Right ventricle myocardium superior (tissue), 1 donor: ENCODE measurements at regions not wholly inside any gene's neighbourhood (a gene's known extent, or its start where the extent isn't known, plus 50 kb on each side); places are given as distances from the start of the nearest gene placed in this dataset.
A peak's percentile ranks its signal among the peaks of the same experiment; 100 is the strongest.
"Not testable (repeated sequence)": the region's sequence is repeated elsewhere in the genome, so short reads cannot be mapped to it uniquely, and the experiment has no call there.

Experiments
- ATAC-seq: fragments of 200-7000 bp; cut with Tn5 transposase; one replicate; pipeline ENCODE4 v1.9.1; 2020; ENCODE audit warnings: mild to moderate bottlenecking; ENCODE audit not compliant: poor library complexity
- DNase-seq: peaks from one replicate; pipeline ENCODE4 v3.0.0-alpha.2; 2020
- intact Hi-C: fragments of 100-400 bp; cut with DNase I; formaldehyde crosslinking; loops from one replicate; pipeline ENCODE4 v1.11.2; 2022
- donor health status: DM: no; HTN: yes; CAD: no; lungs with severe emphysema.

GRCh38 chrX:114272096-114272686, 311.7 kb upstream of the HTR2C start:
- ATAC-seq (no peak), DNase-seq (no peak)
- intact Hi-C loops = no loop called here

GRCh38 chrX:114270371-114270770, 313.5 kb upstream of the HTR2C start:
- intact Hi-C loops, ATAC-seq: not testable (repeated sequence)
- DNase-seq = peak; percentile 24

- ATAC-seq (no peak), DNase-seq (no peak)
- intact Hi-C loops = no loop called here
These were observed 315.2 kb upstream of the HTR2C start for GRCh38 chrX:114268643-114269042.

- ATAC-seq = no peak
- no peak for DNase-seq
- intact Hi-C loops = no loop called here
These were observed 316.7 kb upstream of the HTR2C start for GRCh38 chrX:114267142-114267541.

GRCh38 chrX:114252186-114252585, 331.7 kb upstream of the HTR2C start:
- intact Hi-C loops = no loop called here
- ATAC-seq = no peak
- no peak for DNase-seq

GRCh38 chrX:114251575-114251974, 332.3 kb upstream of the HTR2C start:
- ATAC-seq (no peak), DNase-seq (no peak)
- intact Hi-C loops = no loop called here

GRCh38 chrX:114221445-114221844, 362.4 kb upstream of the HTR2C start:
- no peak for ATAC-seq
- intact Hi-C loops = no loop called here
- no peak for DNase-seq

- no peak for ATAC-seq
- intact Hi-C loops = no loop called here
- no peak for DNase-seq
These were observed 373.0 kb upstream of the HTR2C start for GRCh38 chrX:114210879-114211278.

- DNase-seq = no peak
- intact Hi-C loops = no loop called here
- ATAC-seq = no peak
These were observed 382.3 kb upstream of the HTR2C start for GRCh38 chrX:114201622-114202021.

- ATAC-seq (no peak), DNase-seq (no peak)
- intact Hi-C loops = no loop called here
These were observed 402.7 kb upstream of the HTR2C start for GRCh38 chrX:114181195-114181594.

GRCh38 chrX:114178126-114178525, 405.8 kb upstream of the HTR2C start:
- ATAC-seq (no peak), DNase-seq (no peak)
- intact Hi-C loops = no loop called here

- intact Hi-C loops, DNase-seq, ATAC-seq: not testable (repeated sequence)
These were observed 416.6 kb upstream of the HTR2C start for GRCh38 chrX:114167276-114167675.

- intact Hi-C loops = no loop called here
- DNase-seq (no peak), ATAC-seq (no peak)
These were observed 417.3 kb upstream of the HTR2C start for GRCh38 chrX:114166601-114167000.

GRCh38 chrX:114165537-114165936, 418.3 kb upstream of the HTR2C start:
- no peak for ATAC-seq

GRCh38 chrX:114162068-114162735, 421.7 kb upstream of the HTR2C start:
- intact Hi-C loops = no loop called here
- DNase-seq = no peak
- no peak for ATAC-seq

More at GRCh38 chrX:114165537-114165936, 418.3 kb upstream of the HTR2C start:
- no peak for DNase-seq
- intact Hi-C loops = no loop called here

GRCh38 chrX:114152801-114153200, 431.1 kb upstream of the HTR2C start:
- DNase-seq (no peak), ATAC-seq (no peak)
- intact Hi-C loops = no loop called here

GRCh38 chrX:114152130-114152529, 431.8 kb upstream of the HTR2C start:
- ATAC-seq (no peak), DNase-seq (no peak)
- intact Hi-C loops = no loop called here

GRCh38 chrX:114134465-114134864, 449.4 kb upstream of the HTR2C start:
- intact Hi-C loops = no loop called here
- no peak for ATAC-seq
- no peak for DNase-seq

- ATAC-seq (no peak), DNase-seq (no peak)
- intact Hi-C loops = no loop called here
These were observed 456.4 kb upstream of the HTR2C start for GRCh38 chrX:114127411-114128025.

GRCh38 chrX:114127005-114127404, 456.9 kb upstream of the HTR2C start:
- intact Hi-C loops = no loop called here
- no peak for DNase-seq
- ATAC-seq = no peak
